GM12873 (cell line): ENCODE measurements at regions not wholly inside any gene's neighbourhood (a gene's known extent, or its start where the extent isn't known, plus 50 kb on each side); places are given as distances from the start of the nearest gene placed in this dataset.

Experiments used
- TF ChIP-seq, protein P1 (sequence below): IDR thresholded peaks from 2 replicates; pipeline ENCODE4 v1.5.1; 2012; ENCODE audit warnings: low read depth, mild to moderate bottlenecking, moderate library complexity, low read length, control low read depth; ENCODE audit not compliant: insufficient read depth; ENCODE audit errors: missing control alignments

GRCh38 chr21:16678429-16679160, 834.2 kb upstream of the CXADR start:
- TF ChIP-seq, protein P1, sequence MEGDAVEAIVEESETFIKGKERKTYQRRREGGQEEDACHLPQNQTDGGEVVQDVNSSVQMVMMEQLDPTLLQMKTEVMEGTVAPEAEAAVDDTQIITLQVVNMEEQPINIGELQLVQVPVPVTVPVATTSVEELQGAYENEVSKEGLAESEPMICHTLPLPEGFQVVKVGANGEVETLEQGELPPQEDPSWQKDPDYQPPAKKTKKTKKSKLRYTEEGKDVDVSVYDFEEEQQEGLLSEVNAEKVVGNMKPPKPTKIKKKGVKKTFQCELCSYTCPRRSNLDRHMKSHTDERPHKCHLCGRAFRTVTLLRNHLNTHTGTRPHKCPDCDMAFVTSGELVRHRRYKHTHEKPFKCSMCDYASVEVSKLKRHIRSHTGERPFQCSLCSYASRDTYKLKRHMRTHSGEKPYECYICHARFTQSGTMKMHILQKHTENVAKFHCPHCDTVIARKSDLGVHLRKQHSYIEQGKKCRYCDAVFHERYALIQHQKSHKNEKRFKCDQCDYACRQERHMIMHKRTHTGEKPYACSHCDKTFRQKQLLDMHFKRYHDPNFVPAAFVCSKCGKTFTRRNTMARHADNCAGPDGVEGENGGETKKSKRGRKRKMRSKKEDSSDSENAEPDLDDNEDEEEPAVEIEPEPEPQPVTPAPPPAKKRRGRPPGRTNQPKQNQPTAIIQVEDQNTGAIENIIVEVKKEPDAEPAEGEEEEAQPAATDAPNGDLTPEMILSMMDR: no peak

DNA sequence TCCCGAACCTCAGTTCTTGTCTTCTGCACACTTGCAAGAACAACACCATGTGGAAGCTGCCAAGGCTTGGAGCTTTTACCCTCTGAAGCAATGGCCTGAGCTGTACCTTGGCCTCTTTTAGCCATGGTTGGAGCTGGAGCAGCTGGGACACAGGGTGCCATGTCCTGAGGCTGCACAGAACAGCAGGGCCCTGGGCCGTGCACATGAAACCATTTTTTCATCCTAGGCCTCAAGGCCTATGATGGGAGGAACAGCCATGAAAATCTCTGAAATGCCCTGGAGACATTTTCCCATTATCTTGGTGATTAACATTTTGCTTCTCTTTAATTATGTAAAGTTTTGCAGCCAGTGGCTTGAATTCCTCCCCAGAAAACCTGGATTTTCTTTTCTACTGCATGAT, 817.8 kb upstream of the CXADR start:
- TF ChIP-seq, protein P1: no peak

GRCh38 chr21:16707274-16707673, 805.6 kb upstream of the CXADR start:
- TF ChIP-seq, protein P1: no peak

DNA sequence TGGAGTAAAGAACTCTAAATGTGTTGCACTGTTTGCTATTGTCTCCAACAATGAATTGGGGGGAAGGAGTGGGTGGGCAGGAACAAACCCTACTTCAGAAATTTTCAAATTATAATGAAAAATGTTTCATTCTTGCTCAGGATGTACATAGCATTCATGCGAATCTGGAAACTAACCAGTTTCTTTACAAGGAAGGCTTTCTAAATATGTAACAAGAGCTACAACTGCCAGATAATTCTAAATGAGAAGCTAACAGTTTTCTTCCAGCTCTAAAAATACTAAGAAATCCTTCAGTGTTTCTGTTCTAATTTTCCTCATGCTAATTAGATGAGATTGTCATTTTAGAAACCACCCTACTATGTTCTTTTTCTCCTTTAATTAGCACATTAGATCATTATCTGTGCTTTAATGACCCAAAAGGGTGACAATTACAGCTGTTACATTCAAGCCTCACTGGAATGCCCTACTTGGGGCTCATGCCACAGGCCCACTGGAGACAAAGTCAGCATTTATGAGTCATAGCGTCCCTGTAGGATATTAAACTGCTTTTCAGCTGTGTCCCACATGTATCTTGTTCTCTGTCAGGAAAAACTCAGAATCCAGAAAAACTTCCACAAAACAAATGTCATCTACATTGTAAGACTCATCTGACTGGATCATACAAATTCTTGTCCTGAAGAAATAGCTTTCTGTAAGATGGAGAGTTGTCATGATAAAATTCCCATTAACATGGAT, 804.6 kb upstream of the CXADR start:
- TF ChIP-seq, protein P1: no peak

DNA sequence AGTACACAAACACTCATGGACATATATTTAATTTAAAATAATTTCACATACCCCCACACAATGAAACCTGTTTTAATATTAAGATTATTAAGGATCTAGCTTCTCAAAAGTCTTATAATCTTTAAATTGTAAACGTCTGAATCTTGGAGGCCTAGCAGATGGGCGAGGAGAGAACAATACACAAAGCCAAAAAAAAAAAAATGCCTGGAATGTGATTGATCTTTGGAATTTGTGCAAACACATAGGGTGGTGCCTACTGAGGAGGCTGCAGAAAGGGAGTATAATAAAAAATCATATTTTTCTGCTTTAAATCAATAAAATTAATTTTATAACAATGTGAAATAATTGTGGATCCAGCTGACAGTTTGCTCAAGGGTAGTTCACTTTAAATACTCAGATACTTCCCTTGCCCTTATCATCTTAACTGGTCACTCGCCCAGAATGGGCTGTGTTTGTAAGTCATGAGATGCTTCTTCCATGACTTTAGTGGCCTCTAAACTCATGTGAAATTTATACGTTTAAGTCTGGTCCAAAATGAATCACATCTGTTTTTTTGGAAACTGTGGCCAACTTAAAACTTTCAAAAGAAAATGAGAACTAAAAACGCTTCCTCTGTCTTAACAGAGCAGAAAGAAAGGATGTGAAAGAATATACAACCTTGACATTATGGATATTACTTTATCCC, 802.8 kb upstream of the CXADR start:
- TF ChIP-seq, protein P1: no peak

DNA sequence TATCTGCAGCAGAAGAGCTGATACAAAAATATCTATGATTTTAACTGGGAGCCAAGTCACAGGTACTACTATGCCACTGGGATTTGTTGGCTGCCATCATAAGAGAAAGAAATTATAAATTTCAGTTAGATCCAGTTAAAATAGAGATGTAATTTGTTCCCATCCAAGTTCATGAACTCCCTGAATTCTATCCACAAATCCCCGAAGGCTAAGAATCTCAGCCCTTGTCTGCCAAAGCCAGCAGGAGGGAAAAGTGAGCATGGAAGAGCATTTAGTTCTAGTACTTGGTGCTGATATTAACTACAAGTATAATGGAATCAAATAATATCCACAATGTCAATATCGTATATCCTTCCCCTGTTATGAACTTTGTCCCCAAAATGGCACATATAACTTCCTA, 801.1 kb upstream of the CXADR start:
- TF ChIP-seq, protein P1: no peak

- TF ChIP-seq, protein P1: no peak
Measured at GRCh38 chr21:16713331-16714117, 799.3 kb upstream of the CXADR start.
